ENCODE measurements at regions not wholly inside any gene's neighbourhood (a gene's known extent, or its start where the extent isn't known, plus 50 kb on each side); places are given as distances from the start of the nearest gene placed in this dataset.

GRCh38 chr13:88736026-88736425 is 1064.9 kb downstream of the SLITRK5 start:
- TF ChIP-seq POLR2AphosphoS5 (IDR thresholded peaks at IDR 0.05; ENCODE audit: insufficient read depth in 1 of 2, low read depth in 1 of 2), result no peak
- no peak for TF ChIP-seq CTCF (IDR thresholded peaks at IDR 0.05)
- no peak for TF ChIP-seq POLR2A (IDR thresholded peaks at IDR 0.05)

Measured in vagina (tissue), 2 donors.